Neutrophil (primary cell): ENCODE measurements at regions not wholly inside any gene's neighbourhood (a gene's known extent, or its start where the extent isn't known, plus 50 kb on each side); places are given as distances from the start of the nearest gene placed in this dataset.

Experiments used
- H3K27ac ChIP-seq: fragments of 200-600 bp; sonication (generic); 2 replicates; pipeline ENCODE4 v1.5.1; 2016; ENCODE audit warnings: mild to moderate bottlenecking, moderate library complexity
- H3K27me3 ChIP-seq: fragments of 200-600 bp; sonication (generic); 2 replicates; pipeline ENCODE4 v1.6.0; 2016; ENCODE audit warnings: mild to moderate bottlenecking
- H3K36me3 ChIP-seq: fragments of 200-600 bp; sonication (generic); 2 replicates; pipeline ENCODE4 v1.5.1; 2017
- H3K4me1 ChIP-seq, 2 experiments: fragments of 200-600 bp in 1 of 2; sonication (generic) in 1 of 2; 1 replicate in 1 of 2; 2 replicates in 1 of 2; pipeline versions ENCODE4 v1.5.1 to v1.6.1; 2013 to 2016; ENCODE audit warnings: low read depth in 1 of 2, low read length in 1 of 2, mild to moderate bottlenecking in 1 of 2, moderate library complexity in 1 of 2; ENCODE audit not compliant: control insufficient read depth in 1 of 2, insufficient read depth in 1 of 2
- H3K4me3 ChIP-seq, 2 experiments: fragments of 200-600 bp in 1 of 2; sonication (generic) in 1 of 2; 1 replicate in 1 of 2; 2 replicates in 1 of 2; pipeline ENCODE4 v1.5.1; 2013 to 2016; ENCODE audit warnings: low read depth in 1 of 2, low read length in 1 of 2, mild to moderate bottlenecking in 1 of 2, moderate library complexity in 1 of 2
- H3K9me3 ChIP-seq: fragments of 200-600 bp; sonication (generic); 2 replicates; pipeline ENCODE4 v1.5.1; 2016
- CTCF ChIP-seq: fragments of 200-600 bp; sonication (generic); IDR thresholded peaks from 2 replicates; pipeline ENCODE4 v1.5.1; 2016; ENCODE audit warnings: antibody characterized with exemption

DNA sequence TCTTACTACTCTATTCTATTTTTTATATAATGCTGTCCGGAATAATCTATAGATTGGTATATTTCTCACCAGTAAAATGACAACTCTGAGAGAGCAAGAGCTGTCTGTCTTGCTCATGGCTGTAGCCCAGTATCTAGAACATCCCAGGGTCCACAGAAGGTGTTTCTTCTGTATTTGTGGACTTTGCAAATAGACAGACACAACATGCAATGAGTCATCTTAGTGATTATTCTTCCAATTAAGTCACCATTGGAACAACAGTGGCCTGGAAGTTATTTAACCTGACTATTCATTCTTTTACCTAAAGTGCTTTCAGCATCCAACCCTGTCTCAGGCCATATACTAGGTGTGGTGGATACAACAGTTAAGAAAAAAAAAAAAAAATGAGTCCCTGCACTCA lies 179.5 kb downstream of the PPARGC1A start:
- Histone ChIP-seq H3K27me3 (no peaks in the 10 kb centered on the region), H3K4me1 (no peaks in the 10 kb centered on the region), H3K4me3 (no peak overlapping the region), H3K9me3 (no peaks in the 10 kb centered on the region), H3K27ac (no peak overlapping the region), H3K36me3 (no peaks in the 10 kb centered on the region)
- no peak for TF ChIP-seq CTCF

DNA sequence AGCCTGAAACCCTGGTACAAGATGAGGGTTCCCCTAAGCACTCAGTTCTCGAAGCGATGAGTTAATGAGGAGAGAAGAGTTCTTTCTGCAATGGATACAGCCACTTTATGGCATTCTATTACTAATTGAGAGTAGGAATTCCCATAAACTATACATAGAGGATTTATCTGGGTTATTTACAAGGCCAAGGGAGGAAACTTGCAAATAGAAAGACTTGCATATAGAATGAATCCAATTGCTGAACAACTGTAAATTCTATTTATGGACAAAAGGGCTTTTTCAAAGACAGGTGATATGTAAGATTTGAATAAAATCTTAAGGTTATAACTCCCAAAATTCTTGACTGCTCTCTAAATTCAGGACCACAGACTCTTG lies 182.2 kb downstream of the PPARGC1A start:
- Histone ChIP-seq H3K4me1 (no peaks in the 10 kb centered on the region), H3K36me3 (no peaks in the 10 kb centered on the region), H3K4me3 (no peak overlapping the region), H3K9me3 (no peaks in the 10 kb centered on the region), H3K27me3 (no peaks in the 10 kb centered on the region), H3K27ac (no peak overlapping the region)
- no peak for TF ChIP-seq CTCF

DNA sequence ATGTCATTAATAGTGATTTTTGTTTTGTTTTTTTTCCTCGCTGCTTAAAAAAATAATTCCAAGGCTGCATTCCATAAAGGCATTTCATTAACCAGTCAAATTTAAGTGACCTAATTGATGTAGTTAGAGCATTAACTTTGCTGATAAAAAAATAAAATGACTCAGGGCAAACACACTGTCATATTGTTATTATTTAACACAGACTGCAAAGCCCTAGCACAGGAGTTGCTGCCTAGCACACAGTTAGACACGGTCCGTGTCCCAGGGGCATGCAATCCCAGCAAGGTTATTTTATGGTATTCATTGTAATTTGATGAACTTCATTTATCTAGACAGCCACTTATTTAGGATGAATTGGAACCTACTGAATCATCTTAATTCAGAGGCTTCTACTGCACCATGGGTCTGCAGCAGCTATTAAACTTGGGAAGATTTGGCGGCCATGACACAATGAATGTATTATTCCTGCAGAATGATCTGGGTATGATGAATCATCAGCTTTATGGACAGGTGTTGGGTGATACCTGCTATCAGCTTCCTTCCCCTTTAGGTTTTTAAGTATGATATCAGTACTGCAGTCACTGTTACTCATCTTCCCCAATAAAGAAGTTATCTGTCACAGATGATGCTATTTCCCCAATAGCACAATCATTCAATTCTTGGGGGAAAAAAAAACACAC lies 182.7 kb downstream of the PPARGC1A start:
- TF ChIP-seq CTCF, result no peak
- no peaks in the 10 kb centered on the region for H3K9me3 ChIP-seq
- H3K27ac ChIP-seq, result no peak overlapping the region
- no peaks in the 10 kb centered on the region for H3K27me3 ChIP-seq
- H3K36me3 ChIP-seq, result no peaks in the 10 kb centered on the region
- no peaks in the 10 kb centered on the region for H3K4me1 ChIP-seq
- no peak overlapping the region for H3K4me3 ChIP-seq

GRCh38 chr4:23700197-23700596 lies 189.7 kb downstream of the PPARGC1A start:
- H3K27ac ChIP-seq, result no peak overlapping the region
- H3K4me3 ChIP-seq, result no peak overlapping the region
- H3K27me3 ChIP-seq, result no peaks in the 10 kb centered on the region
- H3K36me3 ChIP-seq, result no peaks in the 10 kb centered on the region
- no peak for TF ChIP-seq CTCF
- no peaks in the 10 kb centered on the region for H3K4me1 ChIP-seq
- H3K9me3 ChIP-seq, result no peaks in the 10 kb centered on the region

DNA sequence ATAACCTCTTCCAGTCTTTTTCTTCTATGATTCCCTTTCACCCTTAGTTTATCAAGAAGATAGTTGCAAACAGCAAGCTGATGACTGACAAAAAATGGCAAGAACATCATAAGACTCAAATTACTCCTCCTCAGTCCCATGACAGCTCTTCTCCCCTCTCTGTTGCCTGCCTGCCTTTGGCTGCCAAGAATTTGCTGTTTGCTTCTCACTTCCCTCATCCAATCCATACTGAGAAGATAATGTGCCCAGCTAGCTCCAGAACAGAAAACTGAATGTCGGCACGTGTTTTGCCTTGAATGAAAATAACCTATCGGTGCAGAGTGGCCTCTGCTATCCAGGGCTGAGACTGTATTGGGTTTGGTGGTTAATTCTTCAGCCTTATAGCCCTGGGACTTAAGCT lies 192.1 kb downstream of the PPARGC1A start:
- no peak overlapping the region for H3K4me3 ChIP-seq
- no peaks in the 10 kb centered on the region for H3K27me3 ChIP-seq
- H3K9me3 ChIP-seq, result no peaks in the 10 kb centered on the region
- TF ChIP-seq CTCF, result no peak
- H3K27ac ChIP-seq, result no peak overlapping the region
- H3K4me1 ChIP-seq, result no peaks in the 10 kb centered on the region
- H3K36me3 ChIP-seq, result no peaks in the 10 kb centered on the region
